SK-N-SH (cell line): ENCODE measurements at regions not wholly inside any gene's neighbourhood (a gene's known extent, or its start where the extent isn't known, plus 50 kb on each side); places are given as distances from the start of the nearest gene placed in this dataset.

Source experiments
- CTCF ChIA-PET: fragments of 300-600, 350-600 bp; formaldehyde crosslinking; extraction: SDS; loops from one replicate; lab custom pipeline; 2021; lab: Yijun Ruan, JAX
- POLR2A ChIA-PET: fragments of 350-600 bp; sonication (Branson Sonifier 250); formaldehyde crosslinking; extraction: SDS; loops from one replicate; lab custom pipeline; 2020; ENCODE audit warnings: antibody characterized with exemption, inconsistent platforms; lab: Yijun Ruan, JAX
- DNase-seq: peaks from one replicate; pipeline ENCODE4 v3.0.0; 2012
- H2AFZ ChIP-seq: fragments of 200-600 bp; sonication (generic); 2 replicates; pipeline ENCODE4 v1.8.1; 2016; ENCODE audit warnings: antibody characterized with exemption, mild to moderate bottlenecking, low read depth
- H3F3A ChIP-seq: fragments of 200-600 bp; sonication (generic); replicated peaks from 2 replicates; pipeline ENCODE3; 2016; ENCODE audit warnings: antibody characterized with exemption, mild to moderate bottlenecking; ENCODE audit not compliant: insufficient read depth
- H3K27ac ChIP-seq, 2 experiments: fragments of 200-500 bp in 1 of 2; fragments of 200-600 bp in 1 of 2; sonication (Bioruptor generic) in 1 of 2; sonication (generic), shearing (Covaris generic) in 1 of 2; 2 replicates each; pipeline versions ENCODE4 v1.5.1 to v1.6.1; 2014 to 2016; ENCODE audit warnings: low read depth in 2 of 2, inconsistent platforms in 1 of 2, low read length in 1 of 2, mild to moderate bottlenecking in 1 of 2, mixed read lengths in 1 of 2
- H3K27me3 ChIP-seq: fragments of 200-600 bp; sonication (generic), shearing (Covaris generic); 2 replicates; pipeline ENCODE4 v1.6.1; 2016; ENCODE audit warnings: mixed run types; ENCODE audit not compliant: insufficient read depth
- H3K36me3 ChIP-seq, 2 experiments: fragments of 200-500 bp in 1 of 2; fragments of 200-600 bp in 1 of 2; sonication (Bioruptor generic) in 1 of 2; sonication (generic) in 1 of 2; replicated peaks in 1 of 2; 2 replicates each; pipeline versions ENCODE3 to v1.5.1; 2014 to 2016; ENCODE audit warnings: low read length in 1 of 2, mild to moderate bottlenecking in 1 of 2; ENCODE audit not compliant: insufficient read depth in 2 of 2, control insufficient read depth in 1 of 2
- H3K4me1 ChIP-seq, 2 experiments: fragments of 200-500 bp in 1 of 2; fragments of 200-600 bp in 1 of 2; sonication (Bioruptor generic) in 1 of 2; sonication (generic), shearing (Covaris generic) in 1 of 2; 2 replicates each; pipeline versions ENCODE4 v1.5.1 to v1.6.1; 2014 to 2016; ENCODE audit warnings: low read depth in 1 of 2, low read length in 1 of 2, mixed run types in 1 of 2; ENCODE audit not compliant: insufficient read depth in 2 of 2, control insufficient read depth in 1 of 2
- H3K4me2 ChIP-seq: fragments of 200-600 bp; sonication (generic), shearing (Covaris generic); 2 replicates; pipeline ENCODE4 v1.6.1; 2017; ENCODE audit warnings: mixed run types
- H3K4me3 ChIP-seq, 2 experiments: fragments of 200-500 bp in 1 of 2; fragments of 200-600 bp in 1 of 2; sonication (Bioruptor generic) in 1 of 2; sonication (generic), shearing (Covaris generic) in 1 of 2; 2 replicates each; pipeline versions ENCODE4 v1.5.1 to v1.8.1; 2014 to 2016; ENCODE audit warnings: low read depth in 2 of 2, inconsistent platforms in 1 of 2, low read length in 1 of 2, mild to moderate bottlenecking in 1 of 2, mixed read lengths in 1 of 2, moderate library complexity in 1 of 2
- H3K79me2 ChIP-seq: fragments of 200-600 bp; sonication (generic); 2 replicates; pipeline ENCODE4 v1.8.1; 2017; ENCODE audit warnings: mild to moderate bottlenecking; ENCODE audit not compliant: insufficient read depth
- H3K9ac ChIP-seq: fragments of 200-600 bp; sonication (generic); 2 replicates; pipeline ENCODE4 v1.6.1; 2017; ENCODE audit warnings: mixed run types
- H3K9me2 ChIP-seq: fragments of 200-600 bp; sonication (generic); 2 replicates; pipeline ENCODE4 v1.6.1; 2017; ENCODE audit warnings: mixed run types
- H3K9me3 ChIP-seq: fragments of 200-600 bp; sonication (generic); 2 replicates; pipeline ENCODE4 v1.6.1; 2017; ENCODE audit warnings: mixed run types, mild to moderate bottlenecking, moderate library complexity
- H4K20me1 ChIP-seq: fragments of 200-600 bp; sonication (generic); 2 replicates; pipeline ENCODE4 v1.6.1; 2017; ENCODE audit warnings: mild to moderate bottlenecking, mixed run types; ENCODE audit not compliant: insufficient read depth
- CHD2 ChIP-seq: fragments of 150-350 bp; IDR thresholded peaks from 2 replicates; pipeline ENCODE4 v1.6.1; 2018; ENCODE audit warnings: low read length; ENCODE audit not compliant: partially characterized antibody
- CTCF ChIP-seq: fragments of 200-600 bp; sonication (generic); IDR thresholded peaks from 2 replicates; pipeline ENCODE4 v1.6.1; 2017; ENCODE audit warnings: antibody characterized with exemption, mild to moderate bottlenecking, moderate library complexity
- EP300 ChIP-seq, 2 experiments: IDR thresholded peaks; 2 replicates each; pipeline versions ENCODE4 v1.4.0 to v1.6.1; 2012; ENCODE audit warnings: borderline replicate concordance in 1 of 2, low read depth in 1 of 2, low read length in 1 of 2
- FOSL2 ChIP-seq: IDR thresholded peaks from 2 replicates; pipeline ENCODE4 v1.4.0; 2012; ENCODE audit warnings: low read depth, mild to moderate bottlenecking, moderate library complexity, borderline replicate concordance
- FOXJ3 ChIP-seq: sonication (generic); formaldehyde crosslinking; IDR thresholded peaks from 2 replicates; pipeline ENCODE4 v1.5.1; 2020; ENCODE audit warnings: mild to moderate bottlenecking, missing genetic modification reagents
- GATA2 ChIP-seq: sonication (generic); formaldehyde crosslinking; IDR thresholded peaks from 2 replicates; pipeline ENCODE4 v1.5.0; 2020; ENCODE audit warnings: mild to moderate bottlenecking, missing genetic modification reagents
- IRF3 ChIP-seq: fragments of 150-350 bp; IDR thresholded peaks from 2 replicates; pipeline ENCODE4 v1.6.1; 2016; ENCODE audit warnings: mild to moderate bottlenecking, low read depth, low read length
- MXI1 ChIP-seq: IDR thresholded peaks from 2 replicates; pipeline ENCODE4 v1.6.1; 2012; ENCODE audit warnings: mild to moderate bottlenecking, low read depth, low read length, improper control_type of control experiment
- NFIC ChIP-seq: IDR thresholded peaks from 2 replicates; pipeline ENCODE4 v1.4.0; 2012; ENCODE audit warnings: borderline replicate concordance
- NRF1 ChIP-seq: IDR thresholded peaks from 2 replicates; pipeline ENCODE4 v1.6.1; 2012; ENCODE audit warnings: low read depth, mild to moderate bottlenecking, low read length
- PBX3 ChIP-seq: IDR thresholded peaks from 2 replicates; pipeline ENCODE4; 2012
- RAD21 ChIP-seq: IDR thresholded peaks from 2 replicates; pipeline ENCODE4 v1.6.1; 2012; ENCODE audit warnings: mild to moderate bottlenecking, low read length
- RCOR1 ChIP-seq: fragments of 150-350 bp; IDR thresholded peaks from 2 replicates; pipeline ENCODE4 v1.6.1; 2017; ENCODE audit warnings: antibody characterized with exemption, low read length
- RFX5 ChIP-seq: IDR thresholded peaks from 2 replicates; pipeline ENCODE4 v1.6.1; 2012; ENCODE audit warnings: mild to moderate bottlenecking, improper control_type of control experiment, low read length
- TCF12 ChIP-seq: IDR thresholded peaks from 2 replicates; pipeline ENCODE4 v1.4.0; 2012
- TEAD4 ChIP-seq: IDR thresholded peaks from 2 replicates; pipeline ENCODE4 v1.4.0; 2012; ENCODE audit warnings: mild to moderate bottlenecking, borderline replicate concordance; ENCODE audit not compliant: insufficient read depth
- USF2 ChIP-seq: fragments of 150-350 bp; IDR thresholded peaks from 2 replicates; pipeline ENCODE4 v1.6.1; 2017; ENCODE audit warnings: antibody characterized with exemption, low read length, low read depth, borderline replicate concordance
- ZBTB33 ChIP-seq: IDR thresholded peaks from 2 replicates; pipeline ENCODE4 v1.4.0; 2012; ENCODE audit warnings: low read depth, borderline replicate concordance
- WGBS: methylation state at CpG from one replicate; pipeline ENCODE4 v1.1.6; 2017; ENCODE audit warnings: low lambda C conversion rate; 5-methylcytosine and 5-hydroxymethylcytosine counted together

- CTCF ChIA-PET: interaction anchor here (0.7 to 1.2 kb wide), 2 partner anchors 9 to 100 kb away, joined by 3 read pairs; no protein-coding TSS in a partner anchor
- no peaks in the 10 kb centered on the region for H3F3A ChIP-seq
These were observed 117.9 kb upstream of the HAND2 start for GRCh38 chr4:173647902-173648301.

GRCh38 chr4:173642509-173642908 lies 112.5 kb upstream of the HAND2 start:
- DNase-seq: no peak
- Histone ChIP-seq H3K27ac (no peak overlapping the region), H3K9me3 (no peaks in the 10 kb centered on the region; the same call in 1 of the 2 replicates), H3K4me1 (peaks cover 0 to 2% of the 10 kb centered on the region in 2 experiments; a peak in 2 of 4 replicates), H2AFZ (no peak overlapping the region), H3K79me2 (no peaks in the 10 kb centered on the region), H3K4me3 (no peak overlapping the region), H3K9ac (no peak overlapping the region), H3K9me2 (no peaks in the 10 kb centered on the region), H3F3A (no peaks in the 10 kb centered on the region), H3K36me3 (no peaks in the 10 kb centered on the region), H3K4me2 (no peak overlapping the region), H4K20me1 (no peaks in the 10 kb centered on the region), H3K27me3 (no peaks in the 10 kb centered on the region)
- WGBS: 56% methylated on average over 3 of the region's 3 CpGs
- ChIA-PET POLR2A (no interaction called here), CTCF (no interaction called here)
- TF ChIP-seq RFX5: no peak
- no peak for TF ChIP-seq FOXJ3 (CRISPR knock-in tag)
- TF ChIP-seq NRF1: no peak
- TF ChIP-seq IRF3: no peak
- TF ChIP-seq CTCF: no peak
- no peak for TF ChIP-seq USF2
- no peak for TF ChIP-seq TEAD4
- TF ChIP-seq PBX3: no peak
- no peak for TF ChIP-seq TCF12

More at GRCh38 chr4:173647902-173648301, 117.9 kb upstream of the HAND2 start:
- H3K9me3 ChIP-seq: no peaks in the 10 kb centered on the region
- no peaks in the 10 kb centered on the region for H3K9me2 ChIP-seq
- H3K27ac ChIP-seq: peak overlapping the region in 1 of 2 experiments; percentile 65; a peak in 2 of 4 replicates
- no peak overlapping the region for H3K4me2 ChIP-seq
- no peaks in the 10 kb centered on the region for H3K27me3 ChIP-seq
- no peaks in the 10 kb centered on the region for H3K79me2 ChIP-seq
- WGBS: 53% methylated on average over 4 of the region's 4 CpGs
- H4K20me1 ChIP-seq: no peaks in the 10 kb centered on the region
- H3K4me3 ChIP-seq: no peak overlapping the region
- POLR2A ChIA-PET: interaction anchor here (0.7 to 1.2 kb wide), 6 partner anchors 110 to 283 kb away, joined by 3 to 7 read pairs (median 4); partner anchors contain the start of gene HAND2
- TF ChIP-seq GATA2 (peak; percentile 99), FOXJ3 (CRISPR knock-in tag) (peak; percentile 93), EP300 (IDR thresholded peaks at IDR 0.05; ENCODE audit: borderline replicate concordance in 1 of 2, low read depth in 1 of 2, low read length in 1 of 2) (peak in 1 of 2 experiments; percentile 96; a peak in 2 of 4 replicates), MXI1 (peak; percentile 62; the same call in 1 of the 2 replicates), RCOR1 (peak; percentile 95), CHD2 (peak; percentile 79), FOSL2 (no peak), NFIC (no peak), TCF12 (peak; percentile 48), ZBTB33 (no peak), RAD21 (peak; percentile 38), USF2 (no peak)
- no peaks in the 10 kb centered on the region for H3K36me3 ChIP-seq
- no peak overlapping the region for H3K9ac ChIP-seq
- H2AFZ ChIP-seq: no peak overlapping the region
- peak; percentile 71 for DNase-seq
- peaks cover 0 to 6% of the 10 kb centered on the region in 2 experiments; a peak in 2 of 4 replicates for H3K4me1 ChIP-seq
